Naive thymus-derived CD4-positive, alpha-beta T cell (primary cell): ENCODE measurements at regions not wholly inside any gene's neighbourhood (a gene's known extent, or its start where the extent isn't known, plus 50 kb on each side); places are given as distances from the start of the nearest gene placed in this dataset.
"Not testable (repeated sequence)": the region's sequence is repeated elsewhere in the genome, so short reads cannot be mapped to it uniquely, and the experiment has no call there.

Source experiments
- ATAC-seq: fragments of 150-1000 bp; cut with Tn5 transposase; 2 replicates; pipeline ENCODE4 v1.10.0; 2021; ENCODE audit warnings: mild to moderate bottlenecking, moderate library complexity
- CTCF ChIA-PET: fragments of 350-600 bp; sonication (Branson Sonifier 250); formaldehyde crosslinking; loops from one replicate; lab custom pipeline; 2021; ENCODE audit warnings: antibody characterized with exemption; lab: Charles Lee
- POLR2A ChIA-PET: fragments of 350-600 bp; sonication (Branson Sonifier 250); formaldehyde crosslinking; loops from one replicate; lab custom pipeline; 2021; ENCODE audit warnings: antibody characterized with exemption, inconsistent platforms; lab: Charles Lee
- DNase-seq, 9 donors: peaks; one replicate each; pipeline versions ENCODE4 v3.0.0 to v3.0.0-alpha.2; 2020 to 2022; ENCODE audit warnings: mixed read lengths in 1 of 9
- H3K27ac ChIP-seq: one replicate; pipeline ENCODE4 v1.7.0; 2013; ENCODE audit warnings: mild to moderate bottlenecking, low read depth, low read length, moderate library complexity
- H3K27me3 ChIP-seq, 2 donors: one replicate each; pipeline ENCODE4 v1.7.0; 2013; ENCODE audit warnings: low read length in 2 of 2, mild to moderate bottlenecking in 2 of 2, moderate library complexity in 2 of 2; ENCODE audit not compliant: control insufficient read depth in 2 of 2, insufficient read depth in 2 of 2
- H3K36me3 ChIP-seq, 3 experiments: 1 replicate in 2 of 3; 2 replicates in 1 of 3; pipeline ENCODE4 v1.7.0; 2013; ENCODE audit warnings: low read length in 3 of 3, mild to moderate bottlenecking in 3 of 3, moderate library complexity in 1 of 3; ENCODE audit not compliant: insufficient read depth in 3 of 3, control insufficient read depth in 2 of 3
- H3K4me1 ChIP-seq, 2 donors: one replicate each; pipeline ENCODE4 v1.7.0; 2013; ENCODE audit warnings: low read length in 2 of 2, mild to moderate bottlenecking in 2 of 2, moderate library complexity in 1 of 2; ENCODE audit not compliant: control insufficient read depth in 2 of 2, insufficient read depth in 2 of 2
- H3K4me3 ChIP-seq: 2 replicates; pipeline ENCODE4 v1.7.0; 2013; ENCODE audit warnings: mild to moderate bottlenecking, low read length
- H3K9me3 ChIP-seq, 3 experiments: 1 replicate in 2 of 3; 2 replicates in 1 of 3; pipeline ENCODE4 v1.7.0; 2013; ENCODE audit warnings: low read length in 3 of 3; ENCODE audit not compliant: control insufficient read depth in 2 of 3
- H3K27ac Mint-ChIP-seq, 9 donors: one replicate each; pipeline ENCODE4 v1.8.0; 2020 to 2022; ENCODE audit warnings: mixed read lengths in 9 of 9, mild to moderate bottlenecking in 8 of 9, moderate library complexity in 5 of 9, inconsistent platforms in 2 of 9
- H3K27me3 Mint-ChIP-seq, 5 donors: one replicate each; pipeline ENCODE4 v1.8.0; 2021 to 2022; ENCODE audit warnings: mixed read lengths in 5 of 5, mild to moderate bottlenecking in 1 of 5
- H3K36me3 Mint-ChIP-seq, 5 donors: one replicate each; pipeline ENCODE4 v1.8.0; 2020 to 2022; ENCODE audit warnings: mixed read lengths in 5 of 5, mild to moderate bottlenecking in 3 of 5, inconsistent platforms in 1 of 5
- H3K4me1 Mint-ChIP-seq, 7 donors: one replicate each; pipeline ENCODE4 v1.8.0; 2020 to 2022; ENCODE audit warnings: mixed read lengths in 7 of 7, mild to moderate bottlenecking in 3 of 7, inconsistent platforms in 1 of 7
- H3K4me3 Mint-ChIP-seq, 10 donors: one replicate each; pipeline ENCODE4 v1.8.0; 2020 to 2022; ENCODE audit warnings: mild to moderate bottlenecking in 10 of 10, mixed read lengths in 10 of 10, moderate library complexity in 6 of 10, inconsistent platforms in 2 of 10
- H3K9me3 Mint-ChIP-seq, 11 donors: one replicate each; pipeline ENCODE4 v1.8.0; 2020 to 2022; ENCODE audit warnings: mixed read lengths in 11 of 11, mild to moderate bottlenecking in 4 of 11, inconsistent platforms in 1 of 11, moderate library complexity in 1 of 11
- intact Hi-C, 2 donors: fragments of 100-400 bp; cut with micrococcal nuclease; formaldehyde crosslinking; loops; one replicate each; pipeline ENCODE4 v1.15.1; 2023

DNA sequence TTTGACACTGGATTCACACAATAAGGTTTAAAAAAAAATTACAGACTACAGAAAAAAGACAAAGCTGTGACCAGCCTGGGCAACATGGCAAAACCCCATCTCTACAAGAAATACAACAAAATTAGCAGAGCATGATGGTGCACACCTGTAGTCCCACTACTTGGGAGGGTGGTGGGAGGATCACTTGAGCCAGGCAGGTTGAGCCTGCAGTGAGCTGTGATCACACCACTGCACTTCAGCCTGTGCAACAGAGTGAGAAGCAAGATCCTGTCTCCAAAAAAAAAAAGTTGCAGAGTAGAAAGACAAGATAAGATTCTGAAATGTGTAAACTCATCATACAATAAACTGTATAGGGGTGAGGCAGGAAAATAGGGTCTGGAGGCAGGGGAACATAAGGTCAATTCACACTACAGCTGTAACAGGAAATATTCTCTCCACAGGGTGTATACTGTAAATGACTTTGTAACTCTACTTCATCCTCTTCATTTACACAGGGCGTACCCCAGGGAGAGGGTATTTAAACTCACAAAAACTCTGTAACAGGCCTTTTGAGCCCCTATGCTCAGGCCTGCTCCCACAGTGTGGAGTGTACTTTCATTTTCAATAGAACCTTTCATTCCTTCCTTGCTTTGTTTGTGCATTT, 112.6 kb upstream of the MAPK10 start:
- Histone ChIP-seq H3K27ac (no peak overlapping the region), H3K9me3 (no peaks in the 10 kb centered on the region), H3K27me3 (no peaks in the 10 kb centered on the region), H3K4me1 (no peaks in the 10 kb centered on the region), H3K36me3 (no peaks in the 10 kb centered on the region), H3K4me3 (no peak overlapping the region)
- ChIA-PET CTCF (interaction anchor here (0.7 kb wide), 1 partner anchor 23 kb away, joined by 5 read pairs; no protein-coding TSS in a partner anchor), POLR2A (no interaction called here)
- no peak for DNase-seq
- intact Hi-C loops = no loop called here
- Mint-ChIP-seq H3K4me3 (no peak overlapping the region), H3K9me3 (no peaks in the 10 kb centered on the region), H3K27ac (peak overlapping the region in 1 of 9 donors; percentile 13), H3K27me3 (peaks cover 0 to 11% (median 3%) of the 10 kb centered on the region in 5 donors), H3K36me3 (no peaks in the 10 kb centered on the region), H3K4me1 (no peaks in the 10 kb centered on the region)
- no peak for ATAC-seq

DNA sequence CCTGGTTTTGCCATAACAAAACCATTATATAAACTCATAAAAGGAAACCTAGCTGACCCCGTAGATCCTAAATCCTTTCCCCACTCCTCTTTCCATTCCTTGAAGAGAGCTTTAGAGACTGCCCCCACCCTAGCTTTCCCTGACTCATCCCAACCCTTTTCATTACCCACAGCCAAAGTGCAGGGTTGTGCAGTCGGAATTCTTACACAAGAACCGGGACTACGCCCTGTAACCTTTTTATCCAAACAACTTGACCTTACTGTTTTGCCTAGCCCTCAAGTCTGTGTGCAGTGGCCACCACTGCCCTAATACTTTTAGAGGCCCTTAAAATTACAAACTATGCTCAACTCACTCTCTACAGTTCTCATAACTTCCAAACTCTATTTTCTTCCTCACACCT, 116.0 kb upstream of the PTPN13 start:
- DNase-seq, H3K36me3 Mint-ChIP-seq, H3K9me3 Mint-ChIP-seq, H3K4me1 ChIP-seq, H3K9me3 ChIP-seq, H3K27ac Mint-ChIP-seq, H3K27me3 ChIP-seq, H3K36me3 ChIP-seq, ATAC-seq, H3K4me3 ChIP-seq, H3K27ac ChIP-seq, CTCF ChIA-PET, intact Hi-C loops, H3K4me3 Mint-ChIP-seq, POLR2A ChIA-PET: not testable (repeated sequence)
- Mint-ChIP-seq H3K27me3 (peaks cover 0 to 17% (median 0%) of the 10 kb centered on the region in 5 donors), H3K4me1 (peaks cover 0 to 11% (median 5%) of the 10 kb centered on the region in 7 donors)

DNA sequence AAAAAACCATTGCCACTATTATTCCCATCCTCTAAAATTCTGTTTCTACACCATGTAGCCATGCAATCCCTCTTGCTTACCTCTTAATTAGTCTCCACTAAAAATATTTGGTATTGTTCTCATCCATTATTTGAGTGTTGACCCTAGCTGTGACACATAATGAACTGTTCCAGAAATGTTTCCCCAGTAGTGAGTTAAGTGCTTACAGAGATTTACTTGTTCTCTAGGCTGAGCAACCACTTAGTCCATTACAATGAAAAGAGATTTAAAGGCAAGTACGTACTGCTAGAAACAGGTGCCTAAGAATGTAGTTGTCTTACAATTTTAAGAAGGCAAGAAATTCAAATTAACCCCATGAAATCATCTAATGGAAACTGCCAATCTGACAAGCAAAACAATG, 112.7 kb upstream of the PTPN13 start:
- H3K4me3 ChIP-seq = no peak overlapping the region
- peaks cover 0 to 12% (median 6%) of the 10 kb centered on the region in 7 donors for H3K4me1 Mint-ChIP-seq
- intact Hi-C loops = no loop called here
- H3K9me3 ChIP-seq = no peaks in the 10 kb centered on the region
- H3K27me3 ChIP-seq = no peaks in the 10 kb centered on the region
- DNase-seq = no peak
- H3K9me3 Mint-ChIP-seq = no peaks in the 10 kb centered on the region
- H3K27ac Mint-ChIP-seq = no peak overlapping the region
- ATAC-seq = no peak
- no peaks in the 10 kb centered on the region for H3K36me3 Mint-ChIP-seq
- ChIA-PET POLR2A (interaction anchor here (0.7 kb wide), 1 partner anchor 597 kb away, joined by 5 read pairs; no protein-coding TSS in a partner anchor), CTCF (no interaction called here)
- no peak overlapping the region for H3K27ac ChIP-seq
- no peaks in the 10 kb centered on the region for H3K4me1 ChIP-seq
- H3K36me3 ChIP-seq = no peaks in the 10 kb centered on the region
- H3K27me3 Mint-ChIP-seq = peaks cover 0 to 20% (median 0%) of the 10 kb centered on the region in 5 donors
- H3K4me3 Mint-ChIP-seq = no peak overlapping the region

DNA sequence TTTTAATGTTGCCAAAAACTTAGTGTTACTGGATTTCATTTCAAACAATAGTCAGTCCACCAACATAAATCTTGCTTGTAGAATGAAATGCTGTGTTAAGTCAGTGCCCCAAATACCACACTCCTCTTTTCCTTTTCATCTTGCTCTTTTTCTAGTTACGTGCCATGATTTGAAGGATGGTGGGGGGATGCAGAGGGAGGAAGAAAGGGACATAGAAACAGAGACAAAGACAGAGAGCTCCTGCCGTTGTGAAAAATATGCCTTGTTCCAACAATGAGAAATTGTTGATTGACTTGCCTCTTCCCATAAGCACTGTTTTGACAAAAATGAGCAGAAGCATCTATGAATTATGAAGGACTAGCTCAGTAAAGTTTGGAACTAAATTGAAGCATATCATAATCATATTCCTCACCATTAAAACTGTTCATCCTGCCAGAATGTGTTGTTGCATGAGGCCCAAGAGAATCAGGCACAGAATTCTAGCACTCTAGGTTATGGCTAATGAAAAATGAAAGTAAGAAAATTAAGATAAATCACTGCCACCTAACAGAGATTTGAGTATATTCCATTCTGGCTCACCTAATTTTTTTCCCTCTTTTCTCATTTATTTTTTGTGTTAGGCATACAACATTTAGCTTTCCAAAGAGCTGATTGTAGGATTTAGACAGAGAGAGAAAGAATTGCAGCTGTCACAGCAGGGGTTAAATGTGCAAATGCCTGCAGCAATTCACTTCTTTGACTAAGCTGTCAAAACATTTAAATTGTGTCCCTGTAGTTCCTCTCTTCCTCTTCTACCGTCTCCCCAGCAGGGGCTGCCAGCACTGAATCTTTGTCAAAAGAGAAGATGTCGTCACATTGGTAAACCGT, 111.6 kb upstream of the PTPN13 start:
- H3K9me3 ChIP-seq = no peaks in the 10 kb centered on the region
- no peaks in the 10 kb centered on the region for H3K36me3 ChIP-seq
- no peak for DNase-seq
- Mint-ChIP-seq H3K4me1 (peaks cover 0 to 12% (median 6%) of the 10 kb centered on the region in 7 donors), H3K36me3 (no peaks in the 10 kb centered on the region), H3K27ac (no peak overlapping the region), H3K9me3 (no peaks in the 10 kb centered on the region), H3K27me3 (peaks cover 0 to 20% (median 0%) of the 10 kb centered on the region in 5 donors), H3K4me3 (peak overlapping the region in 5 of 10 donors; percentile 10 to 37 (median 28))
- CTCF ChIA-PET = interaction anchor here (1.2 kb wide), 1 partner anchor 17 kb away, joined by 5 read pairs; no protein-coding TSS in a partner anchor
- H3K27ac ChIP-seq = no peak overlapping the region
- ATAC-seq = no peak
- no peak overlapping the region for H3K4me3 ChIP-seq
- intact Hi-C loops = no loop called here
- no peaks in the 10 kb centered on the region for H3K27me3 ChIP-seq
- POLR2A ChIA-PET = no interaction called here
- no peaks in the 10 kb centered on the region for H3K4me1 ChIP-seq

DNA sequence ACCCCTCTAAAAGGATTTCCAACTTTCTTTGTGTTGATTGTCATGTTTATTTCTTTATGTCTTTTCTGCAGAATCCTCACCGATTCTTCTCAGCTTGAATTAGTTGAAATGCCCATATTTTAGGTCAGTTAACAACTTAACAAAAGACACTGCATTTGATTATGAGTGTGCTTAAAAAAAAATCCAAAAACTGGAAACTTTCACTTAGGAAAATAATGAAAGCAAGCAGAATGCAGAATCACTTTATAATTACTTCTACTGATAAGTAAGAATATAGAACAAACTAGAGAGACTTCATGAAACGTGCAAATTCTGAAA, 111.0 kb upstream of the PTPN13 start:
- no peak overlapping the region for H3K27ac Mint-ChIP-seq

DNA sequence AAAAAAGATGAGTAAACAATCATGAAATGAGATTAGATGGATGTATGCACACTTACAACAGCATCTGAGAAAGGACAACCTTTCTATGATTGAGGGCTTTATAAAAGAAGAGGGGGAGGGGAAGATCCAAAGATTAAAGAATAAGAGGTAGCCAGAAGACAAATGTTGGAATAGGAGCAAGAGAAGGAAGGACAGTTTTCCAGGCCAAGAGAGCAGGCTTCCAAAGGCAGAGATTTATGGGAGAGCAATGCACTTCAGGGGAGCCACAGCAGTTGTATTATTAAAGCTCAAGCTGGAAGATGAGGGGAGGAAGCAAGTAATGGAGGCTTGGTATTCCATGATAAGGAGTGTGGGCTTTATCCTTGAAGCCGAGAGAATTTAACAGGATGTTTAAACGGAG, 110.3 kb upstream of the PTPN13 start:
- H3K27ac Mint-ChIP-seq = no peak overlapping the region
- no peaks in the 10 kb centered on the region for H3K36me3 Mint-ChIP-seq
- no peaks in the 10 kb centered on the region for H3K4me1 ChIP-seq
- H3K27ac ChIP-seq = no peak overlapping the region
- H3K9me3 ChIP-seq = no peaks in the 10 kb centered on the region
- POLR2A ChIA-PET = no interaction called here
- H3K36me3 ChIP-seq = no peaks in the 10 kb centered on the region
- H3K4me1 Mint-ChIP-seq = peaks cover 0 to 12% (median 6%) of the 10 kb centered on the region in 7 donors
- peaks cover 0 to 20% (median 0%) of the 10 kb centered on the region in 5 donors for H3K27me3 Mint-ChIP-seq
- no peaks in the 10 kb centered on the region for H3K9me3 Mint-ChIP-seq
- no peak for DNase-seq
- CTCF ChIA-PET = no interaction called here
- H3K4me3 ChIP-seq = no peak overlapping the region
- intact Hi-C loops = no loop called here
- ATAC-seq = no peak
- no peak overlapping the region for H3K4me3 Mint-ChIP-seq
- no peaks in the 10 kb centered on the region for H3K27me3 ChIP-seq

More for the DNA sequence above, 111.0 kb upstream of the PTPN13 start:
- Histone ChIP-seq H3K36me3 (no peaks in the 10 kb centered on the region), H3K27me3 (no peaks in the 10 kb centered on the region), H3K4me1 (no peaks in the 10 kb centered on the region), H3K9me3 (no peaks in the 10 kb centered on the region), H3K27ac (no peak overlapping the region), H3K4me3 (no peak overlapping the region)
- Mint-ChIP-seq H3K27me3 (peaks cover 0 to 20% (median 0%) of the 10 kb centered on the region in 5 donors), H3K9me3 (no peaks in the 10 kb centered on the region), H3K4me1 (peaks cover 0 to 12% (median 6%) of the 10 kb centered on the region in 7 donors), H3K36me3 (no peaks in the 10 kb centered on the region), H3K4me3 (peak overlapping the region in 4 of 10 donors; percentile 24 to 37 (median 32))
- ChIA-PET CTCF (interaction anchor here (1.2 kb wide), 1 partner anchor 16 kb away, joined by 5 read pairs; no protein-coding TSS in a partner anchor), POLR2A (no interaction called here)
- intact Hi-C loops = no loop called here
- ATAC-seq (no peak), DNase-seq (no peak)
